Panc1 (cell line): ENCODE measurements at regions not wholly inside any gene's neighbourhood (a gene's known extent, or its start where the extent isn't known, plus 50 kb on each side); places are given as distances from the start of the nearest gene placed in this dataset.

ENCODE experiments used
- ATAC-seq: fragments of 200-7000 bp; cut with Tn5 transposase; 2 replicates; pipeline ENCODE4 v1.9.1; 2020; ENCODE audit warnings: mild to moderate bottlenecking, moderate library complexity
- BruUV-seq: library from RNA; stranded (reverse); fragments of 400-500 nt; replicated peaks from 2 replicates; lab custom pipeline; 2021; lab: Mats Ljungman, UMichigan
- CTCF ChIA-PET: fragments of 300-600 bp; sonication (Branson Sonifier 250); formaldehyde crosslinking; loops from one replicate; lab custom pipeline; 2022; ENCODE audit warnings: antibody characterized with exemption; lab: Charles Lee
- POLR2A ChIA-PET: fragments of 300-600 bp; sonication (Branson Sonifier 250); formaldehyde crosslinking; loops from one replicate; lab custom pipeline; 2022; ENCODE audit warnings: antibody characterized with exemption; lab: Charles Lee
- DNase-seq: peaks from one replicate; pipeline ENCODE4 v3.0.0-alpha.2; 2010; ENCODE audit warnings: low read depth, low spot score
- H3K27ac ChIP-seq: 2 replicates; pipeline ENCODE4 v1.5.1; 2011; ENCODE audit warnings: mild to moderate bottlenecking, low read length, inconsistent platforms
- H3K27me3 ChIP-seq: fragments of 200-500 bp; sonication (Bioruptor generic); 2 replicates; pipeline ENCODE4 v1.6.0; 2014; ENCODE audit warnings: low read length, inconsistent platforms; ENCODE audit not compliant: control insufficient read depth, insufficient read depth
- H3K36me3 ChIP-seq: fragments of 200-500 bp; sonication (Bioruptor generic); 2 replicates; pipeline ENCODE4 v1.5.1; 2014; ENCODE audit warnings: inconsistent platforms, mild to moderate bottlenecking, low read length, moderate library complexity; ENCODE audit not compliant: control insufficient read depth, insufficient read depth
- H3K4me1 ChIP-seq: 2 replicates; pipeline ENCODE4 v1.5.1; 2011; ENCODE audit warnings: inconsistent platforms, mild to moderate bottlenecking, low read length, moderate library complexity; ENCODE audit not compliant: control insufficient read depth, insufficient read depth
- H3K4me3 ChIP-seq, 2 experiments: 2 replicates each; pipeline ENCODE4 v1.5.1; 2011 to 2012; ENCODE audit warnings: low read depth in 2 of 2, low read length in 2 of 2, mild to moderate bottlenecking in 2 of 2, inconsistent platforms in 1 of 2, moderate library complexity in 1 of 2
- H3K9me3 ChIP-seq: fragments of 200-500 bp; sonication (Bioruptor generic); 2 replicates; pipeline ENCODE4 v1.5.1; 2014; ENCODE audit warnings: low read depth, mild to moderate bottlenecking, inconsistent platforms, low read length, moderate library complexity; ENCODE audit not compliant: control insufficient read depth, insufficient read depth
- POLR2AphosphoS5 ChIP-seq: IDR thresholded peaks from 2 replicates; pipeline ENCODE4 v1.6.1; 2012; ENCODE audit warnings: mild to moderate bottlenecking, low read depth, low read length, moderate library complexity
- SIN3A ChIP-seq: IDR thresholded peaks from 2 replicates; pipeline ENCODE4 v1.6.1; 2012; ENCODE audit warnings: low read depth, mild to moderate bottlenecking, low read length, moderate library complexity, borderline replicate concordance; ENCODE audit not compliant: insufficient read depth
- TCF7L2 ChIP-seq: IDR thresholded peaks from 2 replicates; pipeline ENCODE4 v1.6.1; 2011; ENCODE audit warnings: mild to moderate bottlenecking, low read depth, low read length, inconsistent platforms
- in situ Hi-C: cut with HindIII; loops from 2 replicates; pipeline ENCODE4 v1.10.0; 2016; ENCODE audit warnings: low sequenced_read_pairs, low pct_unique_long_range_greater_than_20kb
- intact Hi-C: fragments of 100-400 bp; cut with micrococcal nuclease; formaldehyde crosslinking; loops from one replicate; pipeline ENCODE4 v1.10.0; 2022; ENCODE audit not compliant: unreplicated experiment
- TF ChIP-seq, protein P1 (sequence below): fragments of 450-650 bp; IDR thresholded peaks from 2 replicates; pipeline ENCODE4 v1.5.1; 2017; ENCODE audit warnings: mild to moderate bottlenecking
- TF ChIP-seq, protein P2 (sequence below), 2 experiments: IDR thresholded peaks; 2 replicates each; pipeline ENCODE4 v1.6.1; 2011 to 2012; ENCODE audit warnings: low read depth in 2 of 2, control low read depth in 1 of 2, low read length in 1 of 2, mild to moderate bottlenecking in 1 of 2, moderate library complexity in 1 of 2; ENCODE audit not compliant: insufficient read depth in 1 of 2

DNA sequence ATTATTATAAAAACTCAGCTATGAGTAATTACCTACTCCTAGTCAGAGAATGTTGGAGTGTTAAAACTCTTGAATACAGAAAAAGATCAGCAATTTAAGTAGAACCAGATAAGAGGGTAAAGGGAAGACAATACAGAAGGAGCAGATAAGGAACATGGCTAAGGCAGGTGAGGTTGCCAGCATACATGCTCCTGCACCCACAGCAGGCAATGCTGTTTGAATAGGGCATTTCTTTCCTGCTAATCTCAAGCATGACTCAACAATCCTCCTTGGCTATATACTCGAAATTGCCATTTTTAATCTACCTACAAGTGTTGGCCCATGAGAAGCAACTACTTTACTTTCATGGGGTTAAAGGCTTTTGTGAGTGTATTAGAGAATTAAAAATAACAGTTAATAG lies 494.5 kb downstream of the DIPK2A start:
- Histone ChIP-seq H3K4me3 (no peak overlapping the region), H3K4me1 (no peaks in the 10 kb centered on the region), H3K36me3 (no peaks in the 10 kb centered on the region), H3K27me3 (no peaks in the 10 kb centered on the region), H3K9me3 (no peaks in the 10 kb centered on the region), H3K27ac (no peak overlapping the region)
- POLR2A ChIA-PET, result no interaction called here
- CTCF ChIA-PET, result no interaction called here
- TF ChIP-seq POLR2AphosphoS5 (no peak), SIN3A (no peak), TCF7L2 (no peak)
- TF ChIP-seq, protein P1, sequence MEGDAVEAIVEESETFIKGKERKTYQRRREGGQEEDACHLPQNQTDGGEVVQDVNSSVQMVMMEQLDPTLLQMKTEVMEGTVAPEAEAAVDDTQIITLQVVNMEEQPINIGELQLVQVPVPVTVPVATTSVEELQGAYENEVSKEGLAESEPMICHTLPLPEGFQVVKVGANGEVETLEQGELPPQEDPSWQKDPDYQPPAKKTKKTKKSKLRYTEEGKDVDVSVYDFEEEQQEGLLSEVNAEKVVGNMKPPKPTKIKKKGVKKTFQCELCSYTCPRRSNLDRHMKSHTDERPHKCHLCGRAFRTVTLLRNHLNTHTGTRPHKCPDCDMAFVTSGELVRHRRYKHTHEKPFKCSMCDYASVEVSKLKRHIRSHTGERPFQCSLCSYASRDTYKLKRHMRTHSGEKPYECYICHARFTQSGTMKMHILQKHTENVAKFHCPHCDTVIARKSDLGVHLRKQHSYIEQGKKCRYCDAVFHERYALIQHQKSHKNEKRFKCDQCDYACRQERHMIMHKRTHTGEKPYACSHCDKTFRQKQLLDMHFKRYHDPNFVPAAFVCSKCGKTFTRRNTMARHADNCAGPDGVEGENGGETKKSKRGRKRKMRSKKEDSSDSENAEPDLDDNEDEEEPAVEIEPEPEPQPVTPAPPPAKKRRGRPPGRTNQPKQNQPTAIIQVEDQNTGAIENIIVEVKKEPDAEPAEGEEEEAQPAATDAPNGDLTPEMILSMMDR, result no peak
- TF ChIP-seq, protein P2, sequence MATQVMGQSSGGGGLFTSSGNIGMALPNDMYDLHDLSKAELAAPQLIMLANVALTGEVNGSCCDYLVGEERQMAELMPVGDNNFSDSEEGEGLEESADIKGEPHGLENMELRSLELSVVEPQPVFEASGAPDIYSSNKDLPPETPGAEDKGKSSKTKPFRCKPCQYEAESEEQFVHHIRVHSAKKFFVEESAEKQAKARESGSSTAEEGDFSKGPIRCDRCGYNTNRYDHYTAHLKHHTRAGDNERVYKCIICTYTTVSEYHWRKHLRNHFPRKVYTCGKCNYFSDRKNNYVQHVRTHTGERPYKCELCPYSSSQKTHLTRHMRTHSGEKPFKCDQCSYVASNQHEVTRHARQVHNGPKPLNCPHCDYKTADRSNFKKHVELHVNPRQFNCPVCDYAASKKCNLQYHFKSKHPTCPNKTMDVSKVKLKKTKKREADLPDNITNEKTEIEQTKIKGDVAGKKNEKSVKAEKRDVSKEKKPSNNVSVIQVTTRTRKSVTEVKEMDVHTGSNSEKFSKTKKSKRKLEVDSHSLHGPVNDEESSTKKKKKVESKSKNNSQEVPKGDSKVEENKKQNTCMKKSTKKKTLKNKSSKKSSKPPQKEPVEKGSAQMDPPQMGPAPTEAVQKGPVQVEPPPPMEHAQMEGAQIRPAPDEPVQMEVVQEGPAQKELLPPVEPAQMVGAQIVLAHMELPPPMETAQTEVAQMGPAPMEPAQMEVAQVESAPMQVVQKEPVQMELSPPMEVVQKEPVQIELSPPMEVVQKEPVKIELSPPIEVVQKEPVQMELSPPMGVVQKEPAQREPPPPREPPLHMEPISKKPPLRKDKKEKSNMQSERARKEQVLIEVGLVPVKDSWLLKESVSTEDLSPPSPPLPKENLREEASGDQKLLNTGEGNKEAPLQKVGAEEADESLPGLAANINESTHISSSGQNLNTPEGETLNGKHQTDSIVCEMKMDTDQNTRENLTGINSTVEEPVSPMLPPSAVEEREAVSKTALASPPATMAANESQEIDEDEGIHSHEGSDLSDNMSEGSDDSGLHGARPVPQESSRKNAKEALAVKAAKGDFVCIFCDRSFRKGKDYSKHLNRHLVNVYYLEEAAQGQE (IDR thresholded peaks at IDR 0.05; ENCODE audit: insufficient read depth in 1 of 2, low read depth in 2 of 2, low read length in 1 of 2), result no peak
- BruUV-seq, result no TSS peak
- in situ Hi-C loops, result no loop called here
- ATAC-seq (no peak), DNase-seq (no peak)
- intact Hi-C loops, result no loop called here

DNA sequence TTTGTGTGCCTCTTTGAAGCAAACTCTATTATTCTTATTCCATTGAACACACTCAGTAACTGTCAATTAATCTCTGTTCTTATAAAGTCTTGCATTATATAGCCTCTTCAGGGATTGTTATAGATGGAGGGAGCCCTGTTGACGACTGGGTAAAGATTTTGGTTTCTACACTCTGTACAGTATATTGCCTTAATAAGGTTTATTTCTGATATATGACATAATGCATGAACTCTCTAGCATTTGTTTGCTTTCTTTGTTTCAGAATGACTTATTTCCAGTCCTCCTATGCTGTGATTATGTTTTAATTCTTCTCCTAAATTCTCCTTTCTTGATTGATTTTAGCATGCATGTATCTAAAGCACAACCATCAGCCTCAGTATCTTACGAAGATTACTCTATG lies 494.9 kb downstream of the DIPK2A start:
- BruUV-seq, result no TSS peak
- TF ChIP-seq SIN3A (no peak), POLR2AphosphoS5 (no peak), TCF7L2 (no peak)
- TF ChIP-seq, protein P2 (IDR thresholded peaks at IDR 0.05; ENCODE audit: insufficient read depth in 1 of 2, low read depth in 2 of 2, low read length in 1 of 2), result no peak
- TF ChIP-seq, protein P1, result no peak
- ATAC-seq, result no peak
- ChIA-PET CTCF (interaction anchor here (0.7 kb wide), 1 partner anchor 45 kb away, joined by 3 read pairs; no protein-coding TSS in a partner anchor), POLR2A (no interaction called here)
- Histone ChIP-seq H3K27ac (no peak overlapping the region), H3K4me1 (no peaks in the 10 kb centered on the region), H3K9me3 (no peaks in the 10 kb centered on the region), H3K4me3 (no peak overlapping the region), H3K36me3 (no peaks in the 10 kb centered on the region), H3K27me3 (no peaks in the 10 kb centered on the region)
- no peak for DNase-seq
- intact Hi-C loops, result no loop called here
- in situ Hi-C loops, result no loop called here
